A549 (cell line): ENCODE measurements at regions not wholly inside any gene's neighbourhood (a gene's known extent, or its start where the extent isn't known, plus 50 kb on each side); places are given as distances from the start of the nearest gene placed in this dataset.

Experiments
- ATAC-seq, 2 experiments: fragments of 200-7000 bp in 1 of 2; fragments of >200 bp in 1 of 2; cut with Nextera tagmentation in 1 of 2; cut with Tn5 transposase in 1 of 2; 3 replicates each; pipeline versions ENCODE4 v1.8.0 to v1.9.1; 2018 to 2020; ENCODE audit warnings: mild to moderate bottlenecking in 1 of 2, moderate library complexity in 1 of 2
- CTCF ChIA-PET: fragments of 300-600 bp; sonication (Branson Sonifier 250); formaldehyde crosslinking; extraction: SDS; loops from one replicate; lab custom pipeline; 2021; ENCODE audit warnings: antibody characterized with exemption, inconsistent platforms; lab: Yijun Ruan, JAX
- POLR2A ChIA-PET: fragments of 350-600 bp; formaldehyde crosslinking; extraction: SDS; loops from one replicate; lab custom pipeline; 2021; ENCODE audit warnings: antibody characterized with exemption, inconsistent platforms; lab: Yijun Ruan, JAX
- DNase-seq, 2 experiments: peaks; one replicate each; pipeline versions ENCODE4 v3.0.0 to v3.0.0-alpha.2; 2011 to 2016; ENCODE audit warnings: low read depth in 1 of 2, low spot score in 1 of 2
- FAIRE-seq: peaks from 2 replicates; lab custom pipeline; 2011; peaks lifted over from hg19 to GRCh38; lab: Jason Lieb, UNC
- H3K27ac ChIP-seq, 2 experiments: fragments of >200 bp; sonication (Bioruptor Twin); formaldehyde crosslinking; 3 replicates each; pipeline ENCODE4 v1.5.1; 2016 to 2017
- H3K4me1 ChIP-seq: fragments of >200 bp; sonication (Bioruptor Twin); formaldehyde crosslinking; 3 replicates; pipeline ENCODE4 v1.6.1; 2016
- H3K4me2 ChIP-seq: fragments of >200 bp; sonication (Bioruptor Twin); formaldehyde crosslinking; 3 replicates; pipeline ENCODE4 v1.6.1; 2016
- H3K4me3 ChIP-seq: fragments of >200 bp; sonication (Bioruptor Twin); formaldehyde crosslinking; 3 replicates; pipeline ENCODE4 v1.5.1; 2016
- H3K9me3 ChIP-seq: fragments of >200 bp; sonication (Bioruptor Twin); formaldehyde crosslinking; 3 replicates; pipeline ENCODE4 v1.6.1; 2016
- CBX2 ChIP-seq: fragments of 200-600 bp; sonication (generic); IDR thresholded peaks from 2 replicates; pipeline ENCODE4 v1.6.1; 2016; ENCODE audit warnings: low read depth, mild to moderate bottlenecking, borderline replicate concordance
- CEBPB ChIP-seq, 2 experiments: fragments of >200 bp in 1 of 2; sonication (Bioruptor Twin) in 1 of 2; formaldehyde crosslinking in 1 of 2; IDR thresholded peaks; 2 replicates each; pipeline ENCODE4 v1.6.1; 2012 to 2016
- EHMT2 ChIP-seq: fragments of 200-600 bp; sonication (generic); IDR thresholded peaks from 2 replicates; pipeline ENCODE4 v1.6.1; 2016; ENCODE audit warnings: antibody characterized with exemption, low read depth, mild to moderate bottlenecking, moderate library complexity
- EP300 ChIP-seq, 2 experiments: fragments of >200 bp; sonication (Bioruptor Twin); formaldehyde crosslinking; IDR thresholded peaks; 2 replicates in 1 of 2; 3 replicates in 1 of 2; pipeline ENCODE4 v1.6.1; 2016 to 2017
- ESRRA ChIP-seq: fragments of 150-350 bp; IDR thresholded peaks from 2 replicates; pipeline ENCODE4 v1.6.1; 2014; ENCODE audit warnings: mild to moderate bottlenecking, low read length, borderline replicate concordance
- FOSB ChIP-seq: fragments of 250-450 bp; sonication (Bioruptor Pico); IDR thresholded peaks from 2 replicates; pipeline ENCODE4 v1.5.0; 2020; ENCODE audit warnings: mild to moderate bottlenecking, moderate library complexity
- FOXS1 ChIP-seq: fragments of 250-450 bp; sonication (Bioruptor Pico); IDR thresholded peaks from 2 replicates; pipeline ENCODE4 v1.5.0; 2020; ENCODE audit warnings: mild to moderate bottlenecking, moderate library complexity
- HEYL ChIP-seq: fragments of 250-450 bp; sonication (Bioruptor Pico); IDR thresholded peaks from 2 replicates; pipeline ENCODE4 v1.8.0; 2021; ENCODE audit warnings: mild to moderate bottlenecking, moderate library complexity
- HOXB13 ChIP-seq: fragments of 250-450 bp; sonication (Bioruptor Pico); IDR thresholded peaks from 2 replicates; pipeline ENCODE4 v1.5.0; 2020; ENCODE audit warnings: low read depth, mild to moderate bottlenecking, moderate library complexity
- HOXB5 ChIP-seq: fragments of 250-450 bp; sonication (Bioruptor Pico); IDR thresholded peaks from 2 replicates; pipeline ENCODE4 v1.5.0; 2020; ENCODE audit warnings: mild to moderate bottlenecking, moderate library complexity
- JUNB ChIP-seq: fragments of >200 bp; sonication (Bioruptor Twin); formaldehyde crosslinking; IDR thresholded peaks from 2 replicates; pipeline ENCODE4 v1.6.1; 2016
- KDM1A ChIP-seq: fragments of 200-600 bp; sonication (generic); IDR thresholded peaks from 2 replicates; pipeline ENCODE4 v1.6.1; 2016; ENCODE audit warnings: low read depth, mild to moderate bottlenecking
- KDM5A ChIP-seq: fragments of 200-600 bp; sonication (generic); IDR thresholded peaks from 2 replicates; pipeline ENCODE4 v1.6.1; 2016; ENCODE audit warnings: antibody characterized with exemption, mild to moderate bottlenecking
- NR3C1 ChIP-seq: fragments of >200 bp; sonication (Bioruptor Twin); formaldehyde crosslinking; IDR thresholded peaks from 3 replicates; pipeline ENCODE4 v1.6.1; 2017
- POLR2A ChIP-seq: IDR thresholded peaks from 2 replicates; pipeline ENCODE4 v1.6.1; 2012; ENCODE audit warnings: mild to moderate bottlenecking, low read length
- RFX5 ChIP-seq: fragments of 450-650 bp; IDR thresholded peaks from 2 replicates; pipeline ENCODE4 v1.7.1; 2014; ENCODE audit warnings: antibody characterized with exemption, mild to moderate bottlenecking, moderate library complexity
- ZFP36 ChIP-seq: fragments of 450-650 bp; IDR thresholded peaks from 2 replicates; pipeline ENCODE4 v1.6.1; 2014; ENCODE audit warnings: borderline replicate concordance; ENCODE audit not compliant: partially characterized antibody
- WGBS: methylation state at CpG from one replicate; pipeline ENCODE4 v1.1.6; 2017; ENCODE audit errors: missing lambda C conversion rate; 5-methylcytosine and 5-hydroxymethylcytosine counted together
- TF ChIP-seq, protein P1 (sequence below): fragments of 250-450 bp; sonication (Bioruptor Pico); IDR thresholded peaks from 2 replicates; pipeline ENCODE4 v1.5.0; 2021; ENCODE audit warnings: mild to moderate bottlenecking, moderate library complexity, borderline replicate concordance
- TF ChIP-seq, protein P2 (sequence below): IDR thresholded peaks from 2 replicates; pipeline ENCODE4 v1.6.1; 2012
- TF ChIP-seq, protein P3 (sequence below): fragments of 250-450 bp; sonication (Bioruptor Pico); IDR thresholded peaks from 2 replicates; pipeline ENCODE4 v1.5.0; 2020; ENCODE audit warnings: low read depth, mild to moderate bottlenecking, moderate library complexity
- TF ChIP-seq, protein P4 (sequence below): fragments of >200 bp; sonication (Bioruptor Twin); formaldehyde crosslinking; IDR thresholded peaks from 3 replicates; pipeline ENCODE4 v1.6.1; 2016

DNA sequence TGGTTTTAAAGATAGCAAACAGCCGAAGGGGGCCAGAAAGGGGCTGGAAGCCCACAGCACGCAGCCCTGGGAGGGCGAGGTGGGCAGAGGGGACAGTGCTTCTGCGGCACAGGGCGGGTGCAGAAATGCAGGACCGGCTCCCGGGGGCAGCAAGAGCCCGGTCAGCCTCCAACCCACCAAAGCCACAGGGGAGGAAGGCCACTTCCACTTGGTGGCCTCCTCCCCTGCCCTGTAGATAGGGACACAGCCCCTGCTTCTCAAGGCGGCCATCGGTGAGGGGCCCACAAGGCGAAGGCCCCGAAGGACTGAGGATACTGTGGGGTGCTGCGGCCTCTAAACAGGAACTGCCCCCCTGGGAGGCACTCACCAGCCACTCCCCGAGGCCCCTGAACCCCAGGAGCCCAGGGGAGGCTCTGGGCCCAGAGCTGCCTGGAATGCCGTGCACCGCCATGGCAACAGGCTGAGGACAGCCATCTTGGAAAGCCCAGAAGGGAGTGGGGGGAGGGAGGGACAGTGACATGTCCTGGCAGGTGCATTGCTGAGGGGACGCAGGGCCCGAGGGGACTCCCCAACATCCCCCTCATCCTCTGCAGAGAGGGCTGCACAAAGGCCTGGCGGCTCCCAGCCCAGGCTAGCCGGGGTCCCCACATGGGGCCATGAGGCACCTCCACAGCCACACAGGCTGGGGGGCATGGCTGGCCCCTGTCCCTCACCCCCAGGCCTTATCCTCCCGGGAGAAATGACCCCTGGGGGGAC lies 114.7 kb downstream of the NCOR2 start:
- DNase-seq (no peak), ATAC-seq (0 out of 6 replicates have a peak, but pooled peaks of 1 of the 2 experiments have one; percentile 4), FAIRE-seq (no peak)
- ChIA-PET CTCF (interaction anchor here (1.2 to 1.5 kb wide), 5 partner anchors 54 to 314 kb away, joined by 3 to 4 read pairs (median 3); no protein-coding TSS in a partner anchor), POLR2A (no interaction called here)
- peaks cover 42% of the 10 kb centered on the region for H3K4me1 ChIP-seq
- peak overlapping the region; percentile 73 to 89 for H3K27ac ChIP-seq
- TF ChIP-seq HOXB13 (CRISPR knock-in tag), result no peak
- no peak for TF ChIP-seq RFX5
- no peak for TF ChIP-seq KDM5A
- TF ChIP-seq, protein P1, sequence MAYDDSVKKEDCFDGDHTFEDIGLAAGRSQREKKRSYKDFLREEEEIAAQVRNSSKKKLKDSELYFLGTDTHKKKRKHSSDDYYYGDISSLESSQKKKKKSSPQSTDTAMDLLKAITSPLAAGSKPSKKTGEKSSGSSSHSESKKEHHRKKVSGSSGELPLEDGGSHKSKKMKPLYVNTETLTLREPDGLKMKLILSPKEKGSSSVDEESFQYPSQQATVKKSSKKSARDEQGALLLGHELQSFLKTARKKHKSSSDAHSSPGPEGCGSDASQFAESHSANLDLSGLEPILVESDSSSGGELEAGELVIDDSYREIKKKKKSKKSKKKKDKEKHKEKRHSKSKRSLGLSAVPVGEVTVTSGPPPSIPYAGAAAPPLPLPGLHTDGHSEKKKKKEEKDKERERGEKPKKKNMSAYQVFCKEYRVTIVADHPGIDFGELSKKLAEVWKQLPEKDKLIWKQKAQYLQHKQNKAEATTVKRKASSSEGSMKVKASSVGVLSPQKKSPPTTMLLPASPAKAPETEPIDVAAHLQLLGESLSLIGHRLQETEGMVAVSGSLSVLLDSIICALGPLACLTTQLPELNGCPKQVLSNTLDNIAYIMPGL (CRISPR knock-in tag), result no peak
- H3K9me3 ChIP-seq, result no peaks in the 10 kb centered on the region
- H3K4me3 ChIP-seq, result 0 out of 3 replicates have a peak overlapping the region, but pooled peaks have one; percentile 3
- 90% methylated on average over 20 of the region's 21 CpGs for WGBS
- peak overlapping the region; percentile 83 for H3K4me2 ChIP-seq

DNA sequence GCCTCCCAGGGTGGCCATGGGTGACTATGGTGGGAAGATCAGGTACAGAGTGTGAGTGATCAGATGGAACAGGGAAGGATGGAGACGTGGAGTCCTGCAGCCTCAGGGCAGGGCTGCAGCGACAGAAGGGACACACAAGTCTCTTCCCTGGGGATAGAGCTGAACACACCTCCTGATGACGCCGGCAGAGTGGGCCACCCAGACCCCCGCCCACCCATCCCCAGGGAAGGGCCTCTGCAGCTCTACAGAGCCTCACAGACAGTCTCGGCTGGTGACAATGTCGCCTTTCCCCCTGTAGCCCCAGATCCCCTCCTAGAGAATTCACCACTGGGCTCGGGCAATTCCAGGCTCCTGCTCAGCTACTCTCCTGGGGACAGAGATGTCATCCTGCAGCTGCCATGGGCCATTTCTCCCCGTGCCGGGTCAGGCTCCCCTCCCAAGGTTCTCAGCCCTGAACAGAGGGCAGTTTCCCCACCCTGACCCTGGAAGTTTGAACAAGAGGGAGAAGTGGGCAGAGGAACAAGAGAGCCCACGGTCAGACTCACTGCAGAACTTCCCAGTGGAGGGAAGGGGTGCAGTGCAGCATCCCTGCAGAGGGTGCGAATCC lies 115.7 kb downstream of the NCOR2 start:
- WGBS, result 79% methylated on average over 9 of the region's 12 CpGs
- no peak for ATAC-seq
- H3K27ac ChIP-seq, result peak overlapping the region in 1 of 2 experiments; percentile 89; a peak in 3 of 6 replicates
- H3K4me2 ChIP-seq, result no peak overlapping the region
- H3K9me3 ChIP-seq, result no peaks in the 10 kb centered on the region
- H3K4me1 ChIP-seq, result peaks cover 36% of the 10 kb centered on the region
- ChIA-PET CTCF (interaction anchor here (1.1 to 1.5 kb wide), 3 partner anchors 115 to 315 kb away, joined by 3 read pairs; partner anchors contain the start of gene NCOR2), POLR2A (no interaction called here)
- TF ChIP-seq HOXB13 (CRISPR knock-in tag), result no peak
- no peak for TF ChIP-seq RFX5
- TF ChIP-seq ZFP36, result no peak
- no peak for TF ChIP-seq HOXB5 (CRISPR knock-in tag)
- TF ChIP-seq, protein P2, sequence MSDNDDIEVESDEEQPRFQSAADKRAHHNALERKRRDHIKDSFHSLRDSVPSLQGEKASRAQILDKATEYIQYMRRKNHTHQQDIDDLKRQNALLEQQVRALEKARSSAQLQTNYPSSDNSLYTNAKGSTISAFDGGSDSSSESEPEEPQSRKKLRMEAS, result no peak
- TF ChIP-seq EHMT2, result no peak
- no peak for TF ChIP-seq JUNB
- no peak for TF ChIP-seq CBX2
- no peak for TF ChIP-seq FOSB (CRISPR knock-in tag)
- TF ChIP-seq, protein P3, sequence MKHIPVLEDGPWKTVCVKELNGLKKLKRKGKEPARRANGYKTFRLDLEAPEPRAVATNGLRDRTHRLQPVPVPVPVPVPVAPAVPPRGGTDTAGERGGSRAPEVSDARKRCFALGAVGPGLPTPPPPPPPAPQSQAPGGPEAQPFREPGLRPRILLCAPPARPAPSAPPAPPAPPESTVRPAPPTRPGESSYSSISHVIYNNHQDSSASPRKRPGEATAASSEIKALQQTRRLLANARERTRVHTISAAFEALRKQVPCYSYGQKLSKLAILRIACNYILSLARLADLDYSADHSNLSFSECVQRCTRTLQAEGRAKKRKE, result no peak
- TF ChIP-seq CEBPB (IDR thresholded peaks at IDR 0.05), result no peak
- TF ChIP-seq KDM5A, result no peak
- TF ChIP-seq FOXS1 (CRISPR knock-in tag), result no peak
- no peak for TF ChIP-seq EP300 (IDR thresholded peaks at IDR 0.05)
- TF ChIP-seq KDM1A, result no peak
- TF ChIP-seq NR3C1, result no peak
- TF ChIP-seq ESRRA, result no peak
- TF ChIP-seq POLR2A, result no peak
- TF ChIP-seq, protein P4, sequence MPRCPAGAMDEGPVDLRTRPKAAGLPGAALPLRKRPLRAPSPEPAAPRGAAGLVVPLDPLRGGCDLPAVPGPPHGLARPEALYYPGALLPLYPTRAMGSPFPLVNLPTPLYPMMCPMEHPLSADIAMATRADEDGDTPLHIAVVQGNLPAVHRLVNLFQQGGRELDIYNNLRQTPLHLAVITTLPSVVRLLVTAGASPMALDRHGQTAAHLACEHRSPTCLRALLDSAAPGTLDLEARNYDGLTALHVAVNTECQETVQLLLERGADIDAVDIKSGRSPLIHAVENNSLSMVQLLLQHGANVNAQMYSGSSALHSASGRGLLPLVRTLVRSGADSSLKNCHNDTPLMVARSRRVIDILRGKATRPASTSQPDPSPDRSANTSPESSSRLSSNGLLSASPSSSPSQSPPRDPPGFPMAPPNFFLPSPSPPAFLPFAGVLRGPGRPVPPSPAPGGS, result no peak
- no peak for TF ChIP-seq HEYL
- no peak overlapping the region for H3K4me3 ChIP-seq
- no peak for DNase-seq
- FAIRE-seq, result no peak
